ENCODE measurements at regions not wholly inside any gene's neighbourhood (a gene's known extent, or its start where the extent isn't known, plus 50 kb on each side); places are given as distances from the start of the nearest gene placed in this dataset.

DNA sequence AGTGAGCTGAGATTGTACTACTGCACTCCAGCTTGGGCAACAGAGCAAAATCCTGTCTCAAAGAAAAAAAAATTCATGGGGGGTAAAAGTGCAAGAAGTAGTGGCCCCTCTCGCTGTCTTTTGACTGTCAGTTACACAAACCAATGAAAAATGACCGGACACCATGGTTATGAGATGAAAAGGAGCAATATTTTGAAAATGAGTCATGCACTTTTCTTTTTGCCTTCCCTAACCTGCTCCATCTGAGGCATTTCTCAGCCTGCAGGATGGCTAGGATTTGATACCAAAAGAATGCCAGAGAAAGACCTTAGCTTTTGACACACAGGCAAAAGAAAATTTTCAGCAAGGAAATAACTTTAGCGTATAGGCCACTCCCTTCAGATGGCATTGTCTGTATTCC lies 181.7 kb upstream of the ARID1B start:
- no peak for DNase-seq
- Histone ChIP-seq H3F3A (ENCODE audit: insufficient read depth, low read length) (no peaks in the 10 kb centered on the region), H4K20me1 (ENCODE audit: insufficient read depth, low read length) (no peaks in the 10 kb centered on the region), H3K36me3 (replicated peaks; ENCODE audit: insufficient read depth, low read length) (no peaks in the 10 kb centered on the region), H3K27me3 (replicated peaks; ENCODE audit: insufficient read depth, low read length) (no peaks in the 10 kb centered on the region), H3K79me2 (ENCODE audit: low read length) (no peaks in the 10 kb centered on the region), H3K27ac (ENCODE audit: low read length) (no peak overlapping the region), H3K4me3 (ENCODE audit: low read length) (no peak overlapping the region), H2AFZ (ENCODE audit: low read length) (no peak overlapping the region), H3K9me3 (replicated peaks; ENCODE audit: insufficient read depth, low read length) (no peaks in the 10 kb centered on the region), H3K9me2 (replicated peaks; ENCODE audit: insufficient read depth, low read length) (no peaks in the 10 kb centered on the region), H3K4me1 (ENCODE audit: low read length) (no peaks in the 10 kb centered on the region), H3K9ac (ENCODE audit: low read length) (no peak overlapping the region), H3K4me2 (ENCODE audit: low read depth, low read length) (no peak overlapping the region)
- TF ChIP-seq EZH2 (optimal IDR thresholded peaks at IDR 0.05; ENCODE audit: low read depth, low read length) (no peak), CTCF (IDR thresholded peaks at IDR 0.05; ENCODE audit: low read length) (no peak), EZH2phosphoT487 (IDR thresholded peaks at IDR 0.05; ENCODE audit: low read length) (no peak)

GRCh38 chr6:156593893-156594292 lies 183.3 kb upstream of the ARID1B start:
- Histone ChIP-seq H3F3A (ENCODE audit: insufficient read depth, low read length) (no peaks in the 10 kb centered on the region), H3K9ac (ENCODE audit: low read length) (no peak overlapping the region), H4K20me1 (ENCODE audit: insufficient read depth, low read length) (no peaks in the 10 kb centered on the region), H3K9me3 (replicated peaks; ENCODE audit: insufficient read depth, low read length) (no peaks in the 10 kb centered on the region), H2AFZ (ENCODE audit: low read length) (no peak overlapping the region), H3K4me2 (ENCODE audit: low read depth, low read length) (no peak overlapping the region), H3K9me2 (replicated peaks; ENCODE audit: insufficient read depth, low read length) (no peaks in the 10 kb centered on the region), H3K4me3 (ENCODE audit: low read length) (no peak overlapping the region), H3K4me1 (ENCODE audit: low read length) (no peaks in the 10 kb centered on the region), H3K27ac (ENCODE audit: low read length) (no peak overlapping the region), H3K79me2 (ENCODE audit: low read length) (no peaks in the 10 kb centered on the region), H3K36me3 (replicated peaks; ENCODE audit: insufficient read depth, low read length) (no peaks in the 10 kb centered on the region), H3K27me3 (replicated peaks; ENCODE audit: insufficient read depth, low read length) (no peaks in the 10 kb centered on the region)
- TF ChIP-seq EZH2 (optimal IDR thresholded peaks at IDR 0.05; ENCODE audit: low read depth, low read length) (no peak), CTCF (IDR thresholded peaks at IDR 0.05; ENCODE audit: low read length) (no peak), EZH2phosphoT487 (IDR thresholded peaks at IDR 0.05; ENCODE audit: low read length) (no peak)
- DNase-seq, result no peak

DNA sequence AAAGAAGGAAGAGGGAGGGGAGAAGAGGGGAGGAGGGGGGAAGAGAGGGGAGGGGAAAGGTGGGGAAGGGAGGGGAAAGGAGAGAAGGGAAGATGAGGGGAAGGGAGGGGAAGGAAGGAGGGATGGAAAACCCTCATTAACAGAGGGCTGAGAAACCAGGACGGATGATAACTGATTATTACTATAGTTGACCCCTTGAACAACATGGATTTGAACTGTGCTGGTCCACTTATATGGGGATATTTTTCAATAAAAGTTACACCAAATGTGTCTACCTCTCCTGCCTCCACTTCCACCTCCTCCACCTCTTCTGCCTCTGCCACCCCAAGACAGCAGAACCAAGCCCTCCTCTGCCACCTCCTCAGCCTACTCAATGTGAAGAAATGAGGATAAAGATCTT lies 184.1 kb upstream of the ARID1B start:
- H2AFZ ChIP-seq (ENCODE audit: low read length), result no peak overlapping the region
- H3K9me3 ChIP-seq (replicated peaks; ENCODE audit: insufficient read depth, low read length), result no peaks in the 10 kb centered on the region
- H3K79me2 ChIP-seq (ENCODE audit: low read length), result no peaks in the 10 kb centered on the region
- H3K4me1 ChIP-seq (ENCODE audit: low read length), result no peaks in the 10 kb centered on the region
- no peak for DNase-seq
- H3K27me3 ChIP-seq (replicated peaks; ENCODE audit: insufficient read depth, low read length), result no peaks in the 10 kb centered on the region
- TF ChIP-seq EZH2phosphoT487 (IDR thresholded peaks at IDR 0.05; ENCODE audit: low read length), result no peak
- TF ChIP-seq CTCF (IDR thresholded peaks at IDR 0.05; ENCODE audit: low read length), result no peak
- no peak for TF ChIP-seq EZH2 (optimal IDR thresholded peaks at IDR 0.05; ENCODE audit: low read depth, low read length)
- no peaks in the 10 kb centered on the region for H4K20me1 ChIP-seq (ENCODE audit: insufficient read depth, low read length)
- no peak overlapping the region for H3K27ac ChIP-seq (ENCODE audit: low read length)
- H3K4me3 ChIP-seq (ENCODE audit: low read length), result no peak overlapping the region
- H3K9ac ChIP-seq (ENCODE audit: low read length), result no peak overlapping the region
- H3K9me2 ChIP-seq (replicated peaks; ENCODE audit: insufficient read depth, low read length), result no peaks in the 10 kb centered on the region
- no peak overlapping the region for H3K4me2 ChIP-seq (ENCODE audit: low read depth, low read length)
- H3F3A ChIP-seq (ENCODE audit: insufficient read depth, low read length), result no peaks in the 10 kb centered on the region
- H3K36me3 ChIP-seq (replicated peaks; ENCODE audit: insufficient read depth, low read length), result no peaks in the 10 kb centered on the region
